ENCODE measurements at regions not wholly inside any gene's neighbourhood (a gene's known extent, or its start where the extent isn't known, plus 50 kb on each side); places are given as distances from the start of the nearest gene placed in this dataset.

DNA sequence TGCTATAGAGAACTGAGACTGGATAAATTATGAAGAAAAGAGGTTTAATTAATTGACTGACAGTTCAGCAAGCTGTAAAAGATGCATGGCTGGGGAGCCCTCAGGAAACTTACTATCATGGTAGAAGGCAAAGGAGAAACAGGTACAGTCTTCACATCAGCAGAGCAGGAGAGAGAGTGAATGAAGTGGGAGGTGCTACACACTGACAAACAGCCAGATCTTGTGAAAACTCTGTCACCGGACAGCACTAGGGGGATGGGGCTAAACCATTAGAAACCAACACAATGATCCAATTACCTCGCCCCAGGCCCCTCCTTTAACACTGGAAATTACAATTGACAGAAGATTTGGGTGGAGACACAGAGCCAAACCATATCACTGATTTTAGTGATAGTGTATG lies 682.4 kb downstream of the SLC16A7 start:
- no peak overlapping the region for H3K23ac ChIP-seq (ENCODE audit: low read length)
- no peak overlapping the region for H3K18ac ChIP-seq (ENCODE audit: low read length)
- no peaks in the 10 kb centered on the region for H3K4me1 ChIP-seq (ENCODE audit: control insufficient read depth, low read depth, low read length)
- no peaks in the 10 kb centered on the region for H3K36me3 ChIP-seq (ENCODE audit: control insufficient read depth, insufficient read depth, low read length)
- no peak overlapping the region for H2BK5ac ChIP-seq (ENCODE audit: low read length)
- no peak overlapping the region for H3K4ac ChIP-seq (ENCODE audit: low read depth, low read length)
- H2BK120ac ChIP-seq (ENCODE audit: low read depth, low read length), result no peak overlapping the region
- no peak overlapping the region for H2BK15ac ChIP-seq (replicated peaks; ENCODE audit: low read depth)
- DNase-seq, result peak; percentile 35
- H3K27ac ChIP-seq (ENCODE audit: low read depth, low read length), result no peak overlapping the region
- no peak overlapping the region for H2AK5ac ChIP-seq (ENCODE audit: low read length)
- no peak overlapping the region for H3K4me2 ChIP-seq (ENCODE audit: low read length)
- H4K5ac ChIP-seq (ENCODE audit: low read length), result no peak overlapping the region
- no peak overlapping the region for H4K8ac ChIP-seq (ENCODE audit: low read depth, low read length)
- H3K9ac ChIP-seq (ENCODE audit: low read length), result no peak overlapping the region
- no peak overlapping the region for H3K4me3 ChIP-seq (ENCODE audit: low read length)
- H3K79me2 ChIP-seq (ENCODE audit: control insufficient read depth, insufficient read depth, low read length), result no peaks in the 10 kb centered on the region
- H3K56ac ChIP-seq (ENCODE audit: low read length), result no peak overlapping the region
- H3K27me3 ChIP-seq (ENCODE audit: insufficient read depth, low read length, poor library complexity), result no peaks in the 10 kb centered on the region
- H3K79me1 ChIP-seq (ENCODE audit: low read length), result no peaks in the 10 kb centered on the region
- no CpG with 5 or more reads among the region's 2 CpGs for WGBS (ENCODE audit: extremely low coverage, insufficient coverage, low lambda C conversion rate)

DNA sequence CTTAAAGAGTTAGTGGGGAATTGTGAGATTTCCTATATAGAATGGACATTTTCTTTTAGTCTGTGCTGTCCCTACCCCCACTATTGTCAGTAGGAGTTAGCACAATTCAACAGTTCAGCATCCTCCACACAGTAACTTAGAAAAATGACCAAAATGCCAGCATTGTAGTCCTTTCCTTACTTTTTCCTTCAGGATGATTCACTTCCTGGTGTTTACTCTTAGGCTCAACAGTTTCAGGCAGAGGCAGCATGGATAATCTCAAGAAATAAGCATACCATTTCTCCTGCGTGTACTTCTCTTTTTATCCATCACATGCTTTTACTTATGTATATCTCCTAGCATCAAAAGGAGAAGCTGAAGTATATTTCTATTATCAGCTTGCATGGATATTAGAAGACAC lies 683.4 kb downstream of the SLC16A7 start:
- Histone ChIP-seq H3K79me2 (ENCODE audit: control insufficient read depth, insufficient read depth, low read length) (no peaks in the 10 kb centered on the region), H3K18ac (ENCODE audit: low read length) (no peak overlapping the region), H3K27ac (ENCODE audit: low read depth, low read length) (no peak overlapping the region), H3K4me1 (ENCODE audit: control insufficient read depth, low read depth, low read length) (no peaks in the 10 kb centered on the region), H3K4ac (ENCODE audit: low read depth, low read length) (no peak overlapping the region), H3K4me2 (ENCODE audit: low read length) (no peak overlapping the region), H3K36me3 (ENCODE audit: control insufficient read depth, insufficient read depth, low read length) (no peaks in the 10 kb centered on the region), H2BK15ac (replicated peaks; ENCODE audit: low read depth) (no peak overlapping the region), H3K9ac (ENCODE audit: low read length) (no peak overlapping the region), H3K4me3 (ENCODE audit: low read length) (no peak overlapping the region), H4K5ac (ENCODE audit: low read length) (no peak overlapping the region), H2AK5ac (ENCODE audit: low read length) (no peak overlapping the region), H2BK5ac (ENCODE audit: low read length) (no peak overlapping the region), H3K56ac (ENCODE audit: low read length) (no peak overlapping the region), H3K79me1 (ENCODE audit: low read length) (no peaks in the 10 kb centered on the region), H4K8ac (ENCODE audit: low read depth, low read length) (no peak overlapping the region), H3K27me3 (ENCODE audit: insufficient read depth, low read length, poor library complexity) (no peaks in the 10 kb centered on the region), H2BK120ac (ENCODE audit: low read depth, low read length) (no peak overlapping the region), H3K23ac (ENCODE audit: low read length) (no peak overlapping the region)
- no CpG with 5 or more reads among the region's 1 CpG for WGBS (ENCODE audit: extremely low coverage, insufficient coverage, low lambda C conversion rate)
- no peak for DNase-seq

GRCh38 chr12:60281522-60281921 lies 685.7 kb downstream of the SLC16A7 start:
- H2BK5ac ChIP-seq (ENCODE audit: low read length), result no peak overlapping the region
- H3K79me2 ChIP-seq (ENCODE audit: control insufficient read depth, insufficient read depth, low read length), result no peaks in the 10 kb centered on the region
- H2BK120ac ChIP-seq (ENCODE audit: low read depth, low read length), result no peak overlapping the region
- no peak overlapping the region for H3K23ac ChIP-seq (ENCODE audit: low read length)
- H3K9ac ChIP-seq (ENCODE audit: low read length), result no peak overlapping the region
- H3K27ac ChIP-seq (ENCODE audit: low read depth, low read length), result no peak overlapping the region
- no peak overlapping the region for H3K4me2 ChIP-seq (ENCODE audit: low read length)
- no peaks in the 10 kb centered on the region for H3K4me1 ChIP-seq (ENCODE audit: control insufficient read depth, low read depth, low read length)
- no peak overlapping the region for H3K4ac ChIP-seq (ENCODE audit: low read depth, low read length)
- WGBS (ENCODE audit: extremely low coverage, insufficient coverage, low lambda C conversion rate), result no CpG with 5 or more reads among the region's 8 CpGs
- no peak overlapping the region for H2BK15ac ChIP-seq (replicated peaks; ENCODE audit: low read depth)
- H3K56ac ChIP-seq (ENCODE audit: low read length), result no peak overlapping the region
- no peaks in the 10 kb centered on the region for H3K36me3 ChIP-seq (ENCODE audit: control insufficient read depth, insufficient read depth, low read length)
- H3K27me3 ChIP-seq (ENCODE audit: insufficient read depth, low read length, poor library complexity), result no peaks in the 10 kb centered on the region
- H2AK5ac ChIP-seq (ENCODE audit: low read length), result no peak overlapping the region
- H3K4me3 ChIP-seq (ENCODE audit: low read length), result no peak overlapping the region
- H3K18ac ChIP-seq (ENCODE audit: low read length), result no peak overlapping the region
- DNase-seq, result no peak
- no peak overlapping the region for H4K5ac ChIP-seq (ENCODE audit: low read length)
- H3K79me1 ChIP-seq (ENCODE audit: low read length), result no peaks in the 10 kb centered on the region
- H4K8ac ChIP-seq (ENCODE audit: low read depth, low read length), result no peak overlapping the region

DNA sequence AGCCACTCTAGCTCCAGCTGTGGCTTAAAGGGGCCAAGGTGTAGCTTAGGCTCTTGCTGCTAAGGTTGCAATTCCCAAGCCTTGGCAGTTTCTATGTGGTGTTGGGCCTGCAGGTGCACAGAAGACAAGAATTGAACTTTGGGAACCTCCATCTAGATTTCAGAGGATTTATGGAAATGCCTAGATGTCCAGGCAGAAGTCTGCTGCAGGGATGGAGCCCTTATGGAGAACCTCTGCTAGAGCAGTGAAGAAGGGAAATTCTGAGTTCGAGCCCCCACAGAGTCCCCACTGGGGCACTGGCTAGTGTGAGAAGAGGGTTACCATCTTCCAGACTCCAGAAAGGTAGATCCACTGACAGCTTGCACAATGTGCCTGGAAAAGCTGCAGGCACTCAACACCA lies 694.7 kb downstream of the SLC16A7 start:
- no peak overlapping the region for H2BK5ac ChIP-seq (ENCODE audit: low read length)
- WGBS (ENCODE audit: extremely low coverage, insufficient coverage, low lambda C conversion rate), result no CpG with 5 or more reads among the region's 1 CpG
- no peak overlapping the region for H2BK120ac ChIP-seq (ENCODE audit: low read depth, low read length)
- H3K56ac ChIP-seq (ENCODE audit: low read length), result no peak overlapping the region
- H4K8ac ChIP-seq (ENCODE audit: low read depth, low read length), result no peak overlapping the region
- H3K4me2 ChIP-seq (ENCODE audit: low read length), result no peak overlapping the region
- H3K79me2 ChIP-seq (ENCODE audit: control insufficient read depth, insufficient read depth, low read length), result no peaks in the 10 kb centered on the region
- H2BK15ac ChIP-seq (replicated peaks; ENCODE audit: low read depth), result no peak overlapping the region
- H3K4ac ChIP-seq (ENCODE audit: low read depth, low read length), result no peak overlapping the region
- DNase-seq, result peak; percentile 9
- no peak overlapping the region for H3K4me3 ChIP-seq (ENCODE audit: low read length)
- H3K27me3 ChIP-seq (ENCODE audit: insufficient read depth, low read length, poor library complexity), result no peaks in the 10 kb centered on the region
- no peaks in the 10 kb centered on the region for H3K4me1 ChIP-seq (ENCODE audit: control insufficient read depth, low read depth, low read length)
- H4K5ac ChIP-seq (ENCODE audit: low read length), result no peak overlapping the region
- H3K36me3 ChIP-seq (ENCODE audit: control insufficient read depth, insufficient read depth, low read length), result no peaks in the 10 kb centered on the region
- no peak overlapping the region for H3K23ac ChIP-seq (ENCODE audit: low read length)
- no peak overlapping the region for H3K27ac ChIP-seq (ENCODE audit: low read depth, low read length)
- H3K18ac ChIP-seq (ENCODE audit: low read length), result no peak overlapping the region
- H2AK5ac ChIP-seq (ENCODE audit: low read length), result no peak overlapping the region
- H3K9ac ChIP-seq (ENCODE audit: low read length), result no peak overlapping the region
- H3K79me1 ChIP-seq (ENCODE audit: low read length), result no peaks in the 10 kb centered on the region

- H3K23ac ChIP-seq (ENCODE audit: low read length), result no peak overlapping the region
- H3K9ac ChIP-seq (ENCODE audit: low read length), result no peak overlapping the region
- H3K36me3 ChIP-seq (ENCODE audit: control insufficient read depth, insufficient read depth, low read length), result no peaks in the 10 kb centered on the region
- no peak overlapping the region for H3K4me2 ChIP-seq (ENCODE audit: low read length)
- no peaks in the 10 kb centered on the region for H3K4me1 ChIP-seq (ENCODE audit: control insufficient read depth, low read depth, low read length)
- H3K79me2 ChIP-seq (ENCODE audit: control insufficient read depth, insufficient read depth, low read length), result no peaks in the 10 kb centered on the region
- H2BK5ac ChIP-seq (ENCODE audit: low read length), result no peak overlapping the region
- no peak for DNase-seq
- WGBS (ENCODE audit: extremely low coverage, insufficient coverage, low lambda C conversion rate), result no CpG with 5 or more reads among the region's 1 CpG
- H3K4ac ChIP-seq (ENCODE audit: low read depth, low read length), result no peak overlapping the region
- H4K5ac ChIP-seq (ENCODE audit: low read length), result no peak overlapping the region
- no peaks in the 10 kb centered on the region for H3K79me1 ChIP-seq (ENCODE audit: low read length)
- no peak overlapping the region for H2AK5ac ChIP-seq (ENCODE audit: low read length)
- H3K27ac ChIP-seq (ENCODE audit: low read depth, low read length), result no peak overlapping the region
- no peaks in the 10 kb centered on the region for H3K27me3 ChIP-seq (ENCODE audit: insufficient read depth, low read length, poor library complexity)
- H2BK15ac ChIP-seq (replicated peaks; ENCODE audit: low read depth), result no peak overlapping the region
- no peak overlapping the region for H4K8ac ChIP-seq (ENCODE audit: low read depth, low read length)
- no peak overlapping the region for H3K56ac ChIP-seq (ENCODE audit: low read length)
- H3K18ac ChIP-seq (ENCODE audit: low read length), result no peak overlapping the region
- no peak overlapping the region for H2BK120ac ChIP-seq (ENCODE audit: low read depth, low read length)
- no peak overlapping the region for H3K4me3 ChIP-seq (ENCODE audit: low read length)
Measured at GRCh38 chr12:60308366-60308991, 712.6 kb downstream of the SLC16A7 start.

GRCh38 chr12:60311940-60312339 lies 716.1 kb downstream of the SLC16A7 start:
- Histone ChIP-seq H2AK5ac (ENCODE audit: low read length) (no peak overlapping the region), H3K4me3 (ENCODE audit: low read length) (no peak overlapping the region), H3K79me2 (ENCODE audit: control insufficient read depth, insufficient read depth, low read length) (no peaks in the 10 kb centered on the region), H3K9ac (ENCODE audit: low read length) (no peak overlapping the region), H3K36me3 (ENCODE audit: control insufficient read depth, insufficient read depth, low read length) (no peaks in the 10 kb centered on the region), H3K79me1 (ENCODE audit: low read length) (no peaks in the 10 kb centered on the region), H3K27ac (ENCODE audit: low read depth, low read length) (no peak overlapping the region), H2BK120ac (ENCODE audit: low read depth, low read length) (no peak overlapping the region), H2BK5ac (ENCODE audit: low read length) (no peak overlapping the region), H3K27me3 (ENCODE audit: insufficient read depth, low read length, poor library complexity) (no peaks in the 10 kb centered on the region), H2BK15ac (replicated peaks; ENCODE audit: low read depth) (no peak overlapping the region), H3K4me1 (ENCODE audit: control insufficient read depth, low read depth, low read length) (no peaks in the 10 kb centered on the region), H3K4ac (ENCODE audit: low read depth, low read length) (no peak overlapping the region), H4K8ac (ENCODE audit: low read depth, low read length) (no peak overlapping the region), H3K23ac (ENCODE audit: low read length) (no peak overlapping the region), H3K4me2 (ENCODE audit: low read length) (no peak overlapping the region), H4K5ac (ENCODE audit: low read length) (no peak overlapping the region), H3K18ac (ENCODE audit: low read length) (no peak overlapping the region), H3K56ac (ENCODE audit: low read length) (no peak overlapping the region)
- DNase-seq, result no peak
- WGBS (ENCODE audit: extremely low coverage, insufficient coverage, low lambda C conversion rate), result no CpG with 5 or more reads among the region's 2 CpGs
